ENCODE measurements at regions not wholly inside any gene's neighbourhood (a gene's known extent, or its start where the extent isn't known, plus 50 kb on each side); places are given as distances from the start of the nearest gene placed in this dataset.

GRCh38 chr17:52228823-52229222 is 70.3 kb upstream of the CA10 start:
- DNase-seq (ENCODE audit: low read depth), result no peak

- no peak for DNase-seq (ENCODE audit: low read depth)
Measured at GRCh38 chr17:52227926-52228325, 69.4 kb upstream of the CA10 start.

- DNase-seq (ENCODE audit: low read depth), result no peak
Measured at GRCh38 chr17:52213451-52213850, 54.9 kb upstream of the CA10 start.

GRCh38 chr17:52212851-52213250 is 54.3 kb upstream of the CA10 start:
- DNase-seq (ENCODE audit: low read depth), result no peak

- DNase-seq (ENCODE audit: low read depth), result no peak
Measured at GRCh38 chr17:52209507-52209906, 51.0 kb upstream of the CA10 start.

Measured in CMK (cell line).